ENCODE measurements at regions not wholly inside any gene's neighbourhood (a gene's known extent, or its start where the extent isn't known, plus 50 kb on each side); places are given as distances from the start of the nearest gene placed in this dataset.

- no peak for DNase-seq (ENCODE audit: low read depth)
These were observed 272.6 kb upstream of the PLXNA2 start for GRCh38 chr1:208516780-208517179.

GRCh38 chr1:208520438-208521099 is 276.4 kb upstream of the PLXNA2 start:
- DNase-seq (ENCODE audit: low read depth) = no peak

DNA sequence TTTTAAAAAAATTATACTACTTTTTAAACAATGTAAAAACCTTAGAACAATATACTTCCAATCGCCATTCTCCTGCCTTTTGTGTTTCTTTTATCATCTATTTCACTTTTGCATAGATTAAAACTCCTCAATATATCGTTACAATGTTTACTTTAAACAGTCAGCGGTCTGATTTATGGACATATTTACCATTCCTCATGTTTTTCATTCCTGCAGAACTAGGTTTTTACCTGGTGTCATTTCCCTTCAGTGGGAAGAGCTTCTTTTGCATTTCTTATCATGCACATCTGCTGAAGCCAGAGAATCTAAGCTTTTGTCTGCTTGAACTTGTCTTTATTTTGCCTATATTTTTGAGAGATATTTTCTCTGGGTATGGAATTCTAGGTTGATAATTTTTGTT is 277.4 kb upstream of the PLXNA2 start:
- no peak for DNase-seq (ENCODE audit: low read depth)

DNA sequence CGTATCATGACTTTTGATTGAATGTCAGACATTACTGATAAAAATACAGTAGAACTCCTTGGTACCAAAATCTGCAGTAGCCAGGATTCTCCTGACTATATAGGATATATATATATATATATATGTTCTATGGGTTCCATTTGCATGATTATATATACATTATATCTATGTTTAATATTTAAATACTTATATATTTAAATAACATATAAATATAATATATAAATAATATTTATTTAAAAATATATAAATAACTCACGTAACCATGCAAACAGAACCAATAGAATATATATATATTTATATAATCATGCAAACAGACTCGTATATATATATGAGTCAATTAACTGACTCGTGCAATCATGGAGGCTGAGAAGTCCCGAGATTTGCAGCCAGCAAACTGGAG is 278.8 kb upstream of the PLXNA2 start:
- no peak for DNase-seq (ENCODE audit: low read depth)

DNA sequence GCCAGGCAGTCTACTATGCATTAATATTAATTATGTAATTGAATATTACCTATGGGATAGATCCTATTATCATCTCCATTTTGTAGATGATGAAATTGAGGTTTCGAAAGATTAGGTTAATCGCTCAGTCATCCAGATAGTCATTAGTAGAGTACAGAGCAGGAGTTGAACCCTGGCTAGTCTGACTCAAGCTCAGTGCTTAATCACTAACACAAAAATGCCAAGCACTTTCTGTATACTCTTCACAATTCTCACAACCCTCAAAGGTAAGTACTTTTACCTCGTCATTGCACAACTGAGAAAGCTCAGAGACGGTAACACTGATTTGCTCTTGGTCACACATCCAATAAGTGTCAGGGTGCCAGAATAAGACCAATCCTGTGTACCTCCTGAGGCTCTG is 280.2 kb upstream of the PLXNA2 start:
- DNase-seq (ENCODE audit: low read depth) = no peak

DNA sequence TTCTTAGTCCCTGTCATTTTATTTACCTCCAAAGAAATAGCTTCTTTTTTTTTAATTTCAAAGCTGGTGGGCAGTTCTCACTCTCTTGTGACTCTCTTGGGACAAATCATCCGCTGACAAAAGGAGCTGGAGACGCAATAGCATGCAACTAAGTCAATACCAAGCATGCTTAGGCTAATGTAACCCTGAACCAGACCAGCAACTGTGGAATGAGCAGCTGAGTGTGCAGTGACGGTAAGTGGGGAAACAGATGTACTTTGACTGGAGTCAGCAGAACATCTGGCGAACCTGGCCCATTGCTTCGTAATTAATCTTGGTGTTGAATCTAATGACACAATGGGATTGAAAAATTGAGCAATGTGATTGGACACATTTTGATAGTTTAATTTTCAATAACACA is 280.7 kb upstream of the PLXNA2 start:
- no peak for DNase-seq (ENCODE audit: low read depth)

- DNase-seq (ENCODE audit: low read depth) = no peak
These were observed 281.2 kb upstream of the PLXNA2 start for GRCh38 chr1:208525417-208525816.

DNA sequence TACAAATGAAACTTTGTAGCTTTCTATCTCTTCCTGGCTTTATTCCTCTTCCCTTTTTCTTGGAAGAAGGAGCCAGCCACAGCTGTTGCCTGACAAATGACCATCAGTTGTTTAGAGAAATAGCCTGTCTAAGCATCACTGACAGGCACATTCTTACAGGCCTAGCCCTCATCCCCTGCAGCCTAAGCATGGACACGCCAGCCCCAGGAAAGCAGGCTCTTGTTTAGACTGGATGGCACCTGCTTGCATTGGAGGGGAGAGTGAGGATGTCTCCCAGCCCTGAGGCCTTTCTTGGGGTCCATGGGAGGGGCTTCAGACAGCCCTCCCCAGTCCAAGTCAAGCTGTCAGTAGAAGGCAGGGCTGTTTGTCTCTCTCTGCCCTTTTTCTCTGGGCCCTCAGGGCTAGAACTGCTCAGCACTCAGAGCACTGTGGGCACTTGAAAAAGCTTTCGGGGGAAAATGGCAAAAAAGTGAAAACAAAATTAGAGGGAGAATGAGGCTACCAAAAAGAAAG is 282.5 kb upstream of the PLXNA2 start:
- no peak for DNase-seq (ENCODE audit: low read depth)

DNA sequence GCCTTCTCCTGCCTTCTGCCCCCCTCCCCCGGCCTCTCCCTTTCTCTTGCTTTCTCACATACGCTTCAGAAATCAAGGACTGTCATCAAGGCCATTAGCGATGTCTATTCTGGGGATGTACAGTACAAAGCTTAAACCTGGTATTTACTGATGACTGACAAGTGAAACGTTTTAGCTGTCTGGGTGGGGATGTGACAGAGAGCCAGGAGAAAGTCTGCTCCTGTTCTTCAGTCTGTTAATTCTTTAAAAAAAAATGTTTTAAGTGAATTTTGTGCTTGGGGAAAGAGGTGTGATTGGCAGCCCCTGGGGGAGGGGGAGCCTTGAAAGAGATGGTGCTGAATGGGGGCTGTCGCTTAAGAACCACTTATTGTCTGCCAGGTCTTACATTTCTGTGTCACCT is 283.0 kb upstream of the PLXNA2 start:
- no peak for DNase-seq (ENCODE audit: low read depth)

- no peak for DNase-seq (ENCODE audit: low read depth)
These were observed 284.5 kb upstream of the PLXNA2 start for GRCh38 chr1:208528578-208529240.

GRCh38 chr1:208531003-208531750 is 287.0 kb upstream of the PLXNA2 start:
- no peak for DNase-seq (ENCODE audit: low read depth)

- DNase-seq (ENCODE audit: low read depth) = no peak
These were observed 289.8 kb upstream of the PLXNA2 start for GRCh38 chr1:208533746-208534598.

DNA sequence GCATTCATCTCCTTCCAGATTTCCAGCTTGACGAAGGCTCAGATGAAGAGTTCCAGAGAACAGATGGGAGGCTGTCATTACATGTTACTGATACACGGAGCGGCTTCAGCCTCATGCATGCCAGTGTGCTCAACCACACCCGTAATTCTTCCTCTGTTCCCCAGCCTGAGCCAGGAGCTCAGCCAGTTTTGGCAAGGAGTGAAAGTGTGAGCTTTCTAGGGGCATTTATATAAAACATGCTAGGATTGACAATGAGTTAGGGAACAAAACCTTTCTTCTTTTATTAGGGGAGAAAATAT is 290.4 kb upstream of the PLXNA2 start:
- no peak for DNase-seq (ENCODE audit: low read depth)

DNA sequence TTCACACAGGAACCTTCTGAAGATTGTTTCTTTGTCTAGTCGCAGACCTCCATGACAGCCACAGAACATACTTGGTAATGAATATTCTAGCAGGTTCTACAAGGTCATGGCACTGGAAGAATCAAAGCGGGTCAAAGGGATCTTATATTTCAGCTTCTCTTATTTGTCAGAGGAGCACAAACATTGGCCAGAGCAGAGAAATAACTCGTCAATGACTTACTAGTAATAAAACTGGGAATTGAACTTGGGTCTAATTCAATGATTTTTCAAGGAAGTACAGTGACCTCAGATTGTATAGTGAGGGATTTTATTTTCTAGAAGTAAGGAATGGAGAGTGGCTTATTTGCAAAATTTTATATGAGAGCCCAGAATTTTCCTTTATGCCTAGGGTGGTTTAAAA is 290.8 kb upstream of the PLXNA2 start:
- no peak for DNase-seq (ENCODE audit: low read depth)

- DNase-seq (ENCODE audit: low read depth) = no peak
These were observed 291.3 kb upstream of the PLXNA2 start for GRCh38 chr1:208535511-208535910.

DNA sequence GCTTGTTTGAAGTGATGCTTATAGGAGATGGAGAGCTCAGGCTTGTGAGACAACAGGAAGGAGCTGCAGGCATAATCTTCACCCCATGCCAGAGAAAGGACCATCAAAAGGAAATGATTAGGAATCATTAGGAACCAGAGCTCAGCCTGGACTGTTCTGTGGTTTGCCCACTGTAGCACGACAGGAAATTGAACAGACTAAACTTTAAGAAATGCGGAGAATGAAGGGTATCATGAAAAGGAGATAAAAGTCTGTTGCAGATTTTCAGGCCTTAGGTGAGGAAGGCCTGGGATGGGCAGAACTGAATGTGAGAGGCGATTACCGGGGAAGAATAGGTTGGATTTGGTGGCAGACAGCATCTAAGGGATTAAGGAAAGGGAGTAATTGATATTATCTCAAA is 292.0 kb upstream of the PLXNA2 start:
- DNase-seq (ENCODE audit: low read depth) = no peak

DNA sequence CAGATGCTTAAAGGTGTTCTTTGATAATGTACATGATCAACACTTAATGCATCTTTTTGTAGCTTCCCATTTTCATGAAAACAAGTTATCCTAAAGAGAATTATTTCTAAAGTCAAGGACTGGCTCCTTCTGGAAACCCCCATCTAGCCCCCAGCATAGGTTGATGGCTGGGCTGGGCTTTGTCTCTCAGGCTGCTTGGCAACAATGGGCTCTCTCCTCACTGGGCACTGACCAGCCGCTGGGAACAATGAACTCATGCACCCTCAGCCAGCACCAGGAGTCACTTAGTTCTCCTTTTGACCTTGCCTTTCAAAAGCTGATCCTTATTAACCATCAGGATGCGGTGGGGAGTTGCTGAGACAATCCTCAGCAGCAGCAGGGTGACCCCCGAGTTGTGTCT is 293.0 kb upstream of the PLXNA2 start:
- DNase-seq (ENCODE audit: low read depth) = no peak

DNA sequence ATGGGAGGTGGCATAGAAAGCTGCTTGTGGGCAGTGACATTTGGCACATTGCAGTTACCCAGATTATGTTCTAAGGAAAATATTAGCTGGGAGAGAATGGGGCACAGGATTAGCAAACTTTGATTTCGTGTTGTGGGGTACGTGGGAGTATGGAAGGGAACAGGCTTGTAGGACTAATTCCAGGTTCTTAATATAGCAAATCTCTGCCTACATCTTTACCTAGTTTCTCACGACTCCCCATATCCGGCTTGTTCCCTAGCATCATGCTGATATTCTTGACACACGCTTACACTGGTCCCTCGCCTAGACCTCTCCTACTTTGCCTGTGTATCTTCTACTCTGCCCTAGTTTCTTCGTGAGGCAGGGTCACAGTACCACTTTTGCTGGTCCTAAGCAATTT is 293.9 kb upstream of the PLXNA2 start:
- no peak for DNase-seq (ENCODE audit: low read depth)

DNA sequence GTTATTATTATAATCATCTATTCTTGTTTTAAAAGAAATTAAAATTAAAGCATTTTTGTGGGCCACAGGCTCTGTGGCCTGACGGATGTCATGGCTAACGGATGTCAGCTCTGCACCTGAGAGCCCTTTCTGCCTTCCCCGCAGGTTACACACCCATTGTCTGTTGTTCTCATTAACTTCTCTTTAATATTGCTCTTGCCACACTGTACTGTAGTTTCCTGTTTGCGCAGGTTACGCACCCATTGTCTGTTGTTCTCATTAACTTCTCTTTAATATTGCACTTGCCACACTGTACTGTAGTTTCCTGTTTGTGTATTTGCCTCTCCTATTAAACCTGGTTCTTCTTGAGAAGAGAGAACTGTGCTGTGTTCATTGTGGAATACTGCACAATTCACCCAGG is 294.4 kb upstream of the PLXNA2 start:
- no peak for DNase-seq (ENCODE audit: low read depth)

GRCh38 chr1:208540724-208541123 is 296.5 kb upstream of the PLXNA2 start:
- DNase-seq (ENCODE audit: low read depth) = no peak

GRCh38 chr1:208541225-208541855 is 297.2 kb upstream of the PLXNA2 start:
- no peak for DNase-seq (ENCODE audit: low read depth)

DNA sequence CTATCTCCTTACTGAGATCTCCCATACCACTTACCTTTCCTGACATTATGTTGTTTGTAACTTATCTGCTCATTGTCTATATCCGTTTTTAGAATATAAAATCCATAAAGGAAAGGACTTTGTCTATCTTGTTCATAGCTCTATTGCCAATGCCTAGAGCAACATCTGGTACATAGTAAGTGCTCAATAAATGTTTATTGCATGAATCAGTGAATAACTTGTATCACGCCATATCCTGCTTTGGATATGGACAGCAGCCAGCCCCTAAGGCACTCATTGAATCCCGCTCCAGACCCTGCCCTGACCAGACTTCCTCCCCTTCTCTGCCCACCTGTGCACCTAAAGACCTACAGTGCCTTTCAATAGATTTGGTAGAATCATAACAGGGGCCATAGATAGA is 298.1 kb upstream of the PLXNA2 start:
- no peak for DNase-seq (ENCODE audit: low read depth)
